ENCODE measurements at regions not wholly inside any gene's neighbourhood (a gene's known extent, or its start where the extent isn't known, plus 50 kb on each side); places are given as distances from the start of the nearest gene placed in this dataset.

GRCh38 chr1:78792756-78793155 lies 143.1 kb downstream of the IFI44 start:
- no peak for TF ChIP-seq POLR2A (IDR thresholded peaks at IDR 0.05)
- no peak for TF ChIP-seq CTCF (IDR thresholded peaks at IDR 0.05)
